Stimulated activated CD4-positive, alpha-beta T cell treated with anti-CD3 and anti-CD28 coated beads, Interleukin-1b, Interleukin-23, amount 100 ng/mL, for 48 hours (primary cell): ENCODE measurements at regions not wholly inside any gene's neighbourhood (a gene's known extent, or its start where the extent isn't known, plus 50 kb on each side); places are given as distances from the start of the nearest gene placed in this dataset.

Experiments
- DNase-seq: peaks from one replicate; pipeline ENCODE4 v3.0.0-alpha.2; 2020

GRCh38 chr1:219665089-219665488, 52.2 kb upstream of the ZC3H11B start:
- no peak for DNase-seq

DNA sequence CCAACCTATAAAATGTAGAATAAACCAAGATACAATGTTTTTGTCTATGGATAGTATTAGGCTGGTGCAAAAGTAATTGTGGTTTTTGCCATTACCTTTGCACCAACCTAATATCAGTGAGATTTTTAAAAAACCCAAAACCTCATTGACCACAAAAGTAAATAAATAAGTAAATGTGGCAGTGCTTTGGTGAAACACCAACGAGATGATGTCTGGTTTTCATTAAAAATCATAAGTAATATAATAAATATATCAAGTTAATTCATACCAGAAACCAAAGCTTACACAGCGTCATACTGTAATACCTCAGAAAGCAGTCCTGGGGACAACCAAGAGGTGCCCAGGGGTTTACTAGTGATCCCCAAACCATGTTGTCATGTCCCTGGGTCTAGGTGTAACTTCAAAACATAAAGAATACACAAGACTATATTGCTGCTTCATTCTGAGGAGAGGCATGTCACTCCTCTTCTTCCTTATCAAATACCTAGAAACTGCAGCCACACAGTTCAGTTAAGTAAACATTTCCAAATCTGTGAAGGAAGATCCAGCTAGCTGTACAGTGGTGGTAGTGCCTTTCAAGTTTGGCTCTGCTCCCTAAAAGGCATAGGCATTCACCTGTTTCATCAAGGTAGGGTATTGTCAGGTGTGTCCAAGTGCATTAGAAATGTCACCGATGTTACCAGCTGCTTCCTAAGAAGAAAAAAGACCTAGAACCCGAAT, 51.6 kb upstream of the ZC3H11B start:
- DNase-seq = no peak
